H9 (cell line): ENCODE measurements at regions not wholly inside any gene's neighbourhood (a gene's known extent, or its start where the extent isn't known, plus 50 kb on each side); places are given as distances from the start of the nearest gene placed in this dataset.

Experiments
- DNase-seq: peaks from one replicate; pipeline ENCODE4 v3.0.0-alpha.2; 2017
- H2AFZ ChIP-seq: one replicate; pipeline ENCODE4 v1.6.1; 2013; ENCODE audit warnings: mild to moderate bottlenecking, low read length, control low read depth, moderate library complexity
- H2AK5ac ChIP-seq: 2 replicates; pipeline ENCODE4 v1.6.1; 2013; ENCODE audit warnings: low read length, control low read depth, mixed read lengths; ENCODE audit not compliant: insufficient read length
- H2BK120ac ChIP-seq: one replicate; pipeline ENCODE4 v1.6.1; 2013; ENCODE audit warnings: low read depth, mild to moderate bottlenecking, low read length, control low read depth, inconsistent platforms; ENCODE audit not compliant: poor library complexity, severe bottlenecking
- H2BK12ac ChIP-seq: 2 replicates; pipeline ENCODE4 v1.6.1; 2013; ENCODE audit warnings: low read length, control low read depth, mixed read lengths, low read depth; ENCODE audit not compliant: insufficient read length
- H2BK15ac ChIP-seq: 2 replicates; pipeline ENCODE4 v1.6.1; 2013; ENCODE audit warnings: low read depth, low read length, control low read depth
- H2BK20ac ChIP-seq: one replicate; pipeline ENCODE4 v1.6.1; 2013; ENCODE audit warnings: low read depth, mild to moderate bottlenecking, low read length, control low read depth, inconsistent platforms; ENCODE audit not compliant: poor library complexity, severe bottlenecking
- H2BK5ac ChIP-seq: 2 replicates; pipeline ENCODE4 v1.6.1; 2013; ENCODE audit warnings: low read length, control low read depth, mixed read lengths; ENCODE audit not compliant: insufficient read length
- H3K14ac ChIP-seq: 2 replicates; pipeline ENCODE4 v1.6.1; 2013; ENCODE audit warnings: low read length, control low read depth; ENCODE audit not compliant: insufficient read depth
- H3K18ac ChIP-seq: 2 replicates; pipeline ENCODE4 v1.6.1; 2013; ENCODE audit warnings: low read depth, mild to moderate bottlenecking, mixed read lengths, low read length, control low read depth; ENCODE audit not compliant: insufficient read length
- H3K23ac ChIP-seq: 2 replicates; pipeline ENCODE4 v1.6.1; 2013; ENCODE audit warnings: low read length, control low read depth, mixed read lengths, low read depth; ENCODE audit not compliant: insufficient read length
- H3K23me2 ChIP-seq: 2 replicates; pipeline ENCODE4 v1.6.1; 2013; ENCODE audit warnings: low read depth, mild to moderate bottlenecking, mixed read lengths, low read length, control low read depth; ENCODE audit not compliant: insufficient read length, poor library complexity, severe bottlenecking
- H3K27ac ChIP-seq: 2 replicates; pipeline ENCODE4 v1.5.1; 2013; ENCODE audit warnings: low read length, control low read depth, mixed read lengths, low read depth; ENCODE audit not compliant: insufficient read length
- H3K27me3 ChIP-seq: 2 replicates; pipeline ENCODE4 v1.6.1; 2013; ENCODE audit warnings: low read length, control low read depth, inconsistent platforms; ENCODE audit not compliant: insufficient read depth
- H3K4ac ChIP-seq: 2 replicates; pipeline ENCODE4 v1.6.1; 2013; ENCODE audit warnings: low read depth, mild to moderate bottlenecking, control low read depth, inconsistent platforms, low read length, moderate library complexity
- H3K4me1 ChIP-seq: 2 replicates; pipeline ENCODE4 v1.6.1; 2013; ENCODE audit warnings: low read length, control low read depth, inconsistent platforms; ENCODE audit not compliant: insufficient read depth
- H3K4me2 ChIP-seq: 2 replicates; pipeline ENCODE4 v1.6.1; 2013; ENCODE audit warnings: low read length, control low read depth, mixed read lengths; ENCODE audit not compliant: insufficient read length, insufficient read depth
- H3K56ac ChIP-seq: 2 replicates; pipeline ENCODE4 v1.6.1; 2013; ENCODE audit warnings: low read depth, mild to moderate bottlenecking, mixed read lengths, low read length, control low read depth; ENCODE audit not compliant: insufficient read length
- H3K79me1 ChIP-seq: 2 replicates; pipeline ENCODE4 v1.6.1; 2013; ENCODE audit warnings: low read depth, mild to moderate bottlenecking, moderate library complexity, low read length, control low read depth, inconsistent platforms; ENCODE audit not compliant: insufficient read depth, poor library complexity, severe bottlenecking
- H3K79me2 ChIP-seq: 2 replicates; pipeline ENCODE4 v1.6.1; 2013; ENCODE audit warnings: low read length, control low read depth, inconsistent platforms; ENCODE audit not compliant: insufficient read depth
- H3K9ac ChIP-seq: 2 replicates; pipeline ENCODE4 v1.6.1; 2013; ENCODE audit warnings: low read length, control low read depth, mixed read lengths; ENCODE audit not compliant: insufficient read length; ENCODE audit errors: extremely low read depth
- H3K9me3 ChIP-seq: one replicate; pipeline ENCODE4 v1.6.1; 2013; ENCODE audit warnings: low read depth, low read length, inconsistent platforms; ENCODE audit not compliant: control insufficient read depth
- H3T11ph ChIP-seq: one replicate; pipeline ENCODE4 v1.6.1; 2013; ENCODE audit warnings: mild to moderate bottlenecking, low read length, control low read depth, inconsistent platforms
- H4K20me1 ChIP-seq: one replicate; pipeline ENCODE4 v1.6.1; 2013; ENCODE audit not compliant: control insufficient read depth, insufficient read length, insufficient read depth
- H4K5ac ChIP-seq: 2 replicates; pipeline ENCODE4 v1.6.1; 2013; ENCODE audit warnings: low read depth, mild to moderate bottlenecking, mixed read lengths, low read length, control low read depth; ENCODE audit not compliant: insufficient read length
- H4K8ac ChIP-seq: replicated peaks from 2 replicates; pipeline ENCODE4 v1.6.1; 2013; ENCODE audit warnings: low read length, control low read depth, mixed read lengths, low read depth; ENCODE audit not compliant: insufficient read length
- H4K91ac ChIP-seq: 2 replicates; pipeline ENCODE4 v1.6.1; 2013; ENCODE audit warnings: low read depth, mild to moderate bottlenecking, moderate library complexity, mixed read lengths, low read length, control low read depth; ENCODE audit not compliant: insufficient read length
- H3K27ac Mint-ChIP-seq, 3 experiments: 2 replicates in 2 of 3; 3 replicates in 1 of 3; pipeline ENCODE4 v1.8.0; 2020 to 2021; ENCODE audit warnings: mixed read lengths in 3 of 3, mild to moderate bottlenecking in 1 of 3, moderate library complexity in 1 of 3
- H3K27me3 Mint-ChIP-seq: 2 replicates; pipeline ENCODE4 v1.8.0; 2021; ENCODE audit warnings: low read depth, mild to moderate bottlenecking, moderate library complexity, mixed read lengths
- H3K36me3 Mint-ChIP-seq, 3 experiments: 2 replicates in 2 of 3; 3 replicates in 1 of 3; pipeline ENCODE4 v1.8.0; 2020 to 2021; ENCODE audit warnings: low read depth in 3 of 3, mixed read lengths in 3 of 3; ENCODE audit not compliant: insufficient read depth in 1 of 3
- H3K4me1 Mint-ChIP-seq, 2 experiments: 2 replicates each; pipeline ENCODE4 v1.8.0; 2020; ENCODE audit warnings: mixed read lengths in 2 of 2
- H3K4me3 Mint-ChIP-seq, 2 experiments: 2 replicates in 1 of 2; 3 replicates in 1 of 2; pipeline ENCODE4 v1.8.0; 2020 to 2021; ENCODE audit warnings: mild to moderate bottlenecking in 2 of 2, mixed read lengths in 2 of 2, moderate library complexity in 1 of 2
- H3K9me3 Mint-ChIP-seq, 2 experiments: 2 replicates in 1 of 2; 3 replicates in 1 of 2; pipeline ENCODE4 v1.8.0; 2020; ENCODE audit warnings: mild to moderate bottlenecking in 2 of 2, mixed read lengths in 2 of 2, moderate library complexity in 1 of 2
- CTCF ChIP-seq: fragments of 200-600 bp; sonication (generic); conservative IDR thresholded peaks from 3 replicates; pipeline ENCODE4 v1.8.0; 2021; ENCODE audit warnings: antibody characterized with exemption, mild to moderate bottlenecking
- WGBS: extraction: QIAGEN DNeasy Blood & Tissue Kit; methylation state at CpG from one replicate; pipeline ENCODE4 v1.1.7; 2013; ENCODE audit warnings: missing lambda C conversion rate, low lambda C conversion rate, mixed read lengths; ENCODE audit not compliant: insufficient read length; ENCODE audit errors: extremely low coverage; 5-methylcytosine and 5-hydroxymethylcytosine counted together

GRCh38 chr10:105644091-105644490, 1003.0 kb downstream of the SORCS3 start:
- H3K36me3 Mint-ChIP-seq, result no peaks in the 10 kb centered on the region
- no peak overlapping the region for H2BK120ac ChIP-seq
- H3K18ac ChIP-seq, result no peak overlapping the region
- H3K4ac ChIP-seq, result no peak overlapping the region
- no peaks in the 10 kb centered on the region for H3K9me3 ChIP-seq
- no peaks in the 10 kb centered on the region for H3K9me3 Mint-ChIP-seq
- H2BK5ac ChIP-seq, result no peak overlapping the region
- H3K4me2 ChIP-seq, result no peak overlapping the region
- no peak overlapping the region for H2BK20ac ChIP-seq
- H3K27me3 Mint-ChIP-seq, result no peaks in the 10 kb centered on the region
- no peak overlapping the region for H4K8ac ChIP-seq
- H3K4me1 ChIP-seq, result no peaks in the 10 kb centered on the region
- no peaks in the 10 kb centered on the region for H3K79me1 ChIP-seq
- no peaks in the 10 kb centered on the region for H3K27me3 ChIP-seq
- H3K27ac ChIP-seq, result no peak overlapping the region
- no peak overlapping the region; a peak in 2 of 7 replicates for H3K27ac Mint-ChIP-seq
- H3K56ac ChIP-seq, result no peak overlapping the region
- H3K4me1 Mint-ChIP-seq, result peaks cover 5 to 10% of the 10 kb centered on the region in 2 experiments
- H3T11ph ChIP-seq, result no peak overlapping the region
- H3K14ac ChIP-seq, result no peak overlapping the region
- H2AFZ ChIP-seq, result no peak overlapping the region
- no peak overlapping the region for H3K9ac ChIP-seq
- H3K23ac ChIP-seq, result no peak overlapping the region
- H3K23me2 ChIP-seq, result no peaks in the 10 kb centered on the region
- no peak for DNase-seq
- no peaks in the 10 kb centered on the region for H4K20me1 ChIP-seq
- no peak overlapping the region for H3K4me3 Mint-ChIP-seq
- H2BK12ac ChIP-seq, result no peak overlapping the region
- no peak for TF ChIP-seq CTCF
- H3K79me2 ChIP-seq, result no peaks in the 10 kb centered on the region
- no peak overlapping the region for H4K5ac ChIP-seq
- no peak overlapping the region for H2BK15ac ChIP-seq
- WGBS, result no CpG with 5 or more reads among the region's 4 CpGs
- no peak overlapping the region for H4K91ac ChIP-seq
- no peak overlapping the region for H2AK5ac ChIP-seq
